ENCODE measurements at regions not wholly inside any gene's neighbourhood (a gene's known extent, or its start where the extent isn't known, plus 50 kb on each side); places are given as distances from the start of the nearest gene placed in this dataset.

- Histone ChIP-seq H4K20me1 (ENCODE audit: low read depth) (no peaks in the 10 kb centered on the region), H3K4me3 (no peak overlapping the region), H3F3A (ENCODE audit: low read depth) (no peaks in the 10 kb centered on the region), H2AFZ (replicated peaks) (no peak overlapping the region), H3K9ac (no peak overlapping the region), H3K4me1 (no peaks in the 10 kb centered on the region), H3K36me3 (no peaks in the 10 kb centered on the region), H3K79me2 (ENCODE audit: low read depth) (no peaks in the 10 kb centered on the region), H3K27me3 (no peaks in the 10 kb centered on the region), H3K9me3 (ENCODE audit: low read depth) (no peaks in the 10 kb centered on the region), H3K4me2 (no peak overlapping the region), H3K27ac (no peak overlapping the region)
- Mint-ChIP-seq H3K4me3 (no peak overlapping the region), H3K9me3 (no peaks in the 10 kb centered on the region), H3K27ac (no peak overlapping the region), H3K27me3 (ENCODE audit: insufficient read depth, low read depth) (peaks cover 3% of the 10 kb centered on the region), H3K36me3 (no peaks in the 10 kb centered on the region), H3K4me1 (no peaks in the 10 kb centered on the region)
- TF ChIP-seq CTCF (IDR thresholded peaks at IDR 0.05) (no peak), EZH2phosphoT487 (IDR thresholded peaks at IDR 0.05) (no peak), EZH2 (IDR thresholded peaks at IDR 0.05) (no peak)
- no peak for DNase-seq (ENCODE audit: low spot score)
Observed at GRCh38 chr2:224278531-224278930, 123.4 kb downstream of the FAM124B start.

GRCh38 chr2:224276251-224276650 is 125.7 kb downstream of the FAM124B start:
- no peak overlapping the region for H3K4me2 ChIP-seq
- no peaks in the 10 kb centered on the region for H3F3A ChIP-seq (ENCODE audit: low read depth)
- H3K36me3 ChIP-seq: no peaks in the 10 kb centered on the region
- Mint-ChIP-seq H3K27me3 (ENCODE audit: insufficient read depth, low read depth) (no peaks in the 10 kb centered on the region), H3K4me1 (no peaks in the 10 kb centered on the region), H3K9me3 (no peaks in the 10 kb centered on the region), H3K4me3 (no peak overlapping the region), H3K36me3 (no peaks in the 10 kb centered on the region), H3K27ac (no peak overlapping the region)
- H2AFZ ChIP-seq (replicated peaks): no peak overlapping the region
- no peaks in the 10 kb centered on the region for H3K4me1 ChIP-seq
- no peak for DNase-seq (ENCODE audit: low spot score)
- no peaks in the 10 kb centered on the region for H3K9me3 ChIP-seq (ENCODE audit: low read depth)
- no peaks in the 10 kb centered on the region for H3K27me3 ChIP-seq
- H3K9ac ChIP-seq: no peak overlapping the region
- no peak overlapping the region for H3K27ac ChIP-seq
- no peaks in the 10 kb centered on the region for H4K20me1 ChIP-seq (ENCODE audit: low read depth)
- H3K4me3 ChIP-seq: no peak overlapping the region
- H3K79me2 ChIP-seq (ENCODE audit: low read depth): no peaks in the 10 kb centered on the region
- TF ChIP-seq EZH2 (IDR thresholded peaks at IDR 0.05) (no peak), EZH2phosphoT487 (IDR thresholded peaks at IDR 0.05) (no peak), CTCF (IDR thresholded peaks at IDR 0.05) (no peak)

GRCh38 chr2:224272237-224272910 is 129.5 kb downstream of the FAM124B start:
- H3K36me3 Mint-ChIP-seq: no peaks in the 10 kb centered on the region
- Histone ChIP-seq H4K20me1 (ENCODE audit: low read depth) (no peaks in the 10 kb centered on the region), H3K4me3 (no peak overlapping the region), H3K27me3 (no peaks in the 10 kb centered on the region), H3K9me3 (ENCODE audit: low read depth) (no peaks in the 10 kb centered on the region), H3K27ac (no peak overlapping the region), H3K36me3 (no peaks in the 10 kb centered on the region), H3K4me2 (no peak overlapping the region), H3F3A (ENCODE audit: low read depth) (no peaks in the 10 kb centered on the region), H3K4me1 (no peaks in the 10 kb centered on the region), H3K9ac (no peak overlapping the region), H3K79me2 (ENCODE audit: low read depth) (no peaks in the 10 kb centered on the region), H2AFZ (replicated peaks) (no peak overlapping the region)
- H3K9me3 Mint-ChIP-seq: no peaks in the 10 kb centered on the region
- TF ChIP-seq EZH2 (IDR thresholded peaks at IDR 0.05) (no peak), EZH2phosphoT487 (IDR thresholded peaks at IDR 0.05) (no peak), CTCF (IDR thresholded peaks at IDR 0.05) (no peak)
- no peak for DNase-seq (ENCODE audit: low spot score)
- H3K4me1 Mint-ChIP-seq: no peaks in the 10 kb centered on the region
- no peak overlapping the region for H3K4me3 Mint-ChIP-seq
- no peak overlapping the region for H3K27ac Mint-ChIP-seq
- no peaks in the 10 kb centered on the region for H3K27me3 Mint-ChIP-seq (ENCODE audit: insufficient read depth, low read depth)
